ENCODE measurements at regions not wholly inside any gene's neighbourhood (a gene's known extent, or its start where the extent isn't known, plus 50 kb on each side); places are given as distances from the start of the nearest gene placed in this dataset.

GRCh38 chr2:15728245-15728938 lies 136.7 kb downstream of the DDX1 start:
- H3K9me3 Mint-ChIP-seq: no peaks in the 10 kb centered on the region
- H3K36me3 Mint-ChIP-seq (ENCODE audit: insufficient read depth in 2 of 2): no peaks in the 10 kb centered on the region
- H3K4me1 Mint-ChIP-seq (ENCODE audit: low read depth): no peaks in the 10 kb centered on the region
- DNase-seq (no peak), ATAC-seq (replicated peaks in 1 of 2) (no peak)
- H3K27ac Mint-ChIP-seq: no peak overlapping the region
- peaks cover 4% of the 10 kb centered on the region for H3K27me3 Mint-ChIP-seq (ENCODE audit: low read depth)
- H3K4me3 Mint-ChIP-seq: no peak overlapping the region

DNA sequence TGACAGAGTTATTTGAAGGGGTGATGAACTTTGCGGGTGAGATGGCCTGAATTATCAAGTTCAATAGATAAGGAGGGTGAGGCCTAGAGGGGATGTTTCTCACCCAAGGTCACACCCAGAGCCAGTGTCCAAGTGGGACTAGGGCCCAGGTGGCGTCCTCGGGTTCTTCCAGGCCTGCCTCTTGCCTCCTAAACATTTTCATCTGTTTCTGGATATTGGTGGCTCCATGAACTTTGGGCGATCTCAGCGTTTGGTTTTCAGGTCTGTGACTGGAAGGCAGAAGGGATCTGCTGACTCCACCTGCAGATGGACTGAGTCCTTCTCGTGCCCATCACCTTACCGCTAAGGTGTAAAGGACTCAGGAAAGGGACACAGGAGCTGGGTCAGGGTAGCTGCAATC lies 137.3 kb downstream of the DDX1 start:
- no peak overlapping the region for H3K4me3 Mint-ChIP-seq
- H3K36me3 Mint-ChIP-seq (ENCODE audit: insufficient read depth in 2 of 2): no peaks in the 10 kb centered on the region
- H3K4me1 Mint-ChIP-seq (ENCODE audit: low read depth): no peaks in the 10 kb centered on the region
- ATAC-seq (replicated peaks in 1 of 2): no peak
- no peak for DNase-seq
- H3K9me3 Mint-ChIP-seq: no peaks in the 10 kb centered on the region
- peaks cover 4% of the 10 kb centered on the region for H3K27me3 Mint-ChIP-seq (ENCODE audit: low read depth)
- no peak overlapping the region for H3K27ac Mint-ChIP-seq

DNA sequence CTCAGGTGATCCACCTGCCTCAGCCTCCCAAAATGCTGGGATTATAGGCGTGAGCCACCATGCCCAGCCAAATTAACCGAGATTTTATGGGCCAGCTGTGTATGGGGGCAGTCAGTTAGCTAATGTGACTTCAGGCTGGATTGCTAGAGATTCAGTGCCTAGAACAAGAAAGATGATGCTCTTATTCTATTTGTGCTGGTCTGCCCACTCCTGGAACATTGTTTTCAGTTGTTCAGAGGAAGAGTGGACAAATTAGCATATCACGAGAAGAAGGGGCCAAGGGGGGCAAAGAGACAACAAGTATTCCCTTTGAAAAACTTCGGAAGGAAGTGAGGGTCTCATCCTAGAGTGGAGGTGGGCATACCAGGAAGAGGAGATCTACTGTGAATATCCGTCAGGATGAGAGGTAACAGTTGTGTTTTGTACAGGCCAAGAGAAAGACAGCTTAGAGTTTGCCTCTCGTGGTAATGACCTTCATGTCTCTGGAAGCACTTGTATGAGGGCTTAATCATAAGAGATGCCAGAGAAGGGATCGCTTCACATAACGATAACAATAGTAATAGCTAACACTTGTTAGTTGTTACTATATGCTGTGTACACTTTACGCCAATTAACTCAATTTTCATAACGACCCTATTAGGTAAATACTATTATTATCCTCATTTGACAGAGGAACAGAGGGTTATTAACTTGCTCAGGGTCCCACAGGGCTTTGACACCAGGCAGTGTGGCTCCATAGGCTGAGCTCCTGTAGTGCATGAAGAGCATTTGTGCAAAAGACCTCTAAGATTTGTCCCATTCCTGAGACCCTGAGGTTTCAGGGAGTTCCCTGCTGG lies 138.3 kb downstream of the DDX1 start:
- Mint-ChIP-seq H3K27ac (no peak overlapping the region), H3K27me3 (ENCODE audit: low read depth) (peaks cover 4% of the 10 kb centered on the region), H3K9me3 (no peaks in the 10 kb centered on the region), H3K4me3 (no peak overlapping the region), H3K4me1 (ENCODE audit: low read depth) (no peaks in the 10 kb centered on the region), H3K36me3 (ENCODE audit: insufficient read depth in 2 of 2) (no peaks in the 10 kb centered on the region)
- ATAC-seq (replicated peaks in 1 of 2) (no peak), DNase-seq (no peak)

GRCh38 chr2:15730545-15731212 lies 139.0 kb downstream of the DDX1 start:
- Mint-ChIP-seq H3K27ac (no peak overlapping the region), H3K36me3 (ENCODE audit: insufficient read depth in 2 of 2) (no peaks in the 10 kb centered on the region), H3K4me1 (ENCODE audit: low read depth) (no peaks in the 10 kb centered on the region), H3K27me3 (ENCODE audit: low read depth) (peaks cover 4% of the 10 kb centered on the region), H3K4me3 (no peak overlapping the region), H3K9me3 (no peaks in the 10 kb centered on the region)
- ATAC-seq (replicated peaks in 1 of 2) (no peak), DNase-seq (no peak)

DNA sequence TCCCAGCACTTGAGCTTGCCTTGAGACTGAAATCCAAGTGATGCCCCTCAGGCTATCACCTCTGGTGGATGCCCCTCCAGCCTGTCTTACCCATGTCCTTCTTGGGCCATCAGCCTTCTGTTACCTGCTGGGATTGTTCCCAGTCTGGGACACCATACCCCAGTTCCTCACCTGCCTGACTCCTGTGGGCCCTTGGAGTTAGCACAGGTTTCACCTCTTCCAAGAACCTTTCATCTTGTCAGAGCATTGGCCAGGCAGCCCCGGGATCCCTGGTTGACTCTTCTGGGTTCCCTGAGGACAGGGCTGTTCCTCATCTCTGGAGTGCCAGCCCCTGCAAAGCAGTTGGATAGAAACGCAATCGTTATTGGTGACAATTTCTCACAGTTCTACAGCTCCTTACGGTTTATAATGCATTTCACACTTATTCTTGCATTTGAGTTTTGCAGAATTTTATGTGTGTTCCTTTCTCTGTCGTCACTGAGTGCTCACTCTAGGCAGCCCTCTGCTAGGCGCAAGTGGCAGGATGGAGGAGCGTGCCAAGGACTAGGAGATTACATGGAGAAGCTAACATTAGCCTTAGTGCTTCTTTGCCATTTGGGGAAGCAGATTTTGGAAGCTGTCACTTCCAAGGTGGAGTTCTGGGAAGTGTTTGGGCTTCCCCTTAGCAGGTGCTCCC lies 139.7 kb downstream of the DDX1 start:
- ATAC-seq (replicated peaks in 1 of 2): no peak
- Mint-ChIP-seq H3K9me3 (no peaks in the 10 kb centered on the region), H3K27me3 (ENCODE audit: low read depth) (peaks cover 4% of the 10 kb centered on the region)

GRCh38 chr2:15731889-15732271 lies 140.2 kb downstream of the DDX1 start:
- no peaks in the 10 kb centered on the region for H3K9me3 Mint-ChIP-seq
- no peak overlapping the region for H3K27ac Mint-ChIP-seq
- H3K4me1 Mint-ChIP-seq (ENCODE audit: low read depth): no peaks in the 10 kb centered on the region
- H3K27me3 Mint-ChIP-seq (ENCODE audit: low read depth): peaks cover 4% of the 10 kb centered on the region
- H3K4me3 Mint-ChIP-seq: no peak overlapping the region
- ATAC-seq (replicated peaks in 1 of 2): no peak
- H3K36me3 Mint-ChIP-seq (ENCODE audit: insufficient read depth in 2 of 2): no peaks in the 10 kb centered on the region
- DNase-seq: no peak

More for the DNA sequence above, 139.7 kb downstream of the DDX1 start:
- no peaks in the 10 kb centered on the region for H3K36me3 Mint-ChIP-seq (ENCODE audit: insufficient read depth in 2 of 2)
- no peak for DNase-seq
- H3K27ac Mint-ChIP-seq: no peak overlapping the region
- no peak overlapping the region for H3K4me3 Mint-ChIP-seq
- H3K4me1 Mint-ChIP-seq (ENCODE audit: low read depth): no peaks in the 10 kb centered on the region

DNA sequence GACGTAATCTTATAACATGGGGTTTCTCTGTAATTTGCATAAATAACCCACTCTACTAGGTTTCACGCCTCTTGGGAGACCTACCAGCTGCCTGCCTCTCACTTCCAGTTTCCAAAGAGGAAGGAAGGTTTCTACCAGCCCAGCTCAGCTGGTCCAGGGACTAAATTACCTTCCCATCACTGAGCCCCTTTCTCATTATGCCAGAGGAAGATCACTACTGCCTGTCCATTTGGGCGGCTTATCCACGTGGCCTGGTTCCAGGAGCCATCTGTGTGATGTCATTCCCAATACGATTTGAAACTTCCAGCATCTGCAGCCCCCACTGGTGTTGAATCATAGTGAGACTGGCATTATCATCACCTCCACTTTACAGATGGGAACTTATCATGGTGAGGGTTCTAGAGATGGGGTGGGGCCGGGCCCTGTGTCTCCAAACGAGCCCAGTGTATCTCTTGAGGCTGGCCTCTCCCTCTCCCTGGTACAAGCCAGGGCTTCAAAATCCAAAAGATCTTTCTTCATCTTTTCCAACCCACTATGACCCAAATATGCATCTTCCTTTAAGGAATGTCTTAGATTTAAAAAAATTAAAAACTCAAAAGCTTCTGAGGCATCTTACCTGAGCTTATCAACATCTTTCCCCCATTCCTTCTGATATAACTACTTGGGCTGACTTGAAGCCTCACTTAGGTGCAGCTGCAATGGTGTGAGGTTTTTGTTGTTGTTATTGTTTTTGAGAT lies 140.8 kb downstream of the DDX1 start:
- Mint-ChIP-seq H3K27me3 (ENCODE audit: low read depth) (peaks cover 4% of the 10 kb centered on the region), H3K4me1 (ENCODE audit: low read depth) (no peaks in the 10 kb centered on the region), H3K27ac (no peak overlapping the region), H3K4me3 (no peak overlapping the region), H3K36me3 (ENCODE audit: insufficient read depth in 2 of 2) (no peaks in the 10 kb centered on the region), H3K9me3 (no peaks in the 10 kb centered on the region)
- ATAC-seq (replicated peaks in 1 of 2): no peak
- no peak for DNase-seq

DNA sequence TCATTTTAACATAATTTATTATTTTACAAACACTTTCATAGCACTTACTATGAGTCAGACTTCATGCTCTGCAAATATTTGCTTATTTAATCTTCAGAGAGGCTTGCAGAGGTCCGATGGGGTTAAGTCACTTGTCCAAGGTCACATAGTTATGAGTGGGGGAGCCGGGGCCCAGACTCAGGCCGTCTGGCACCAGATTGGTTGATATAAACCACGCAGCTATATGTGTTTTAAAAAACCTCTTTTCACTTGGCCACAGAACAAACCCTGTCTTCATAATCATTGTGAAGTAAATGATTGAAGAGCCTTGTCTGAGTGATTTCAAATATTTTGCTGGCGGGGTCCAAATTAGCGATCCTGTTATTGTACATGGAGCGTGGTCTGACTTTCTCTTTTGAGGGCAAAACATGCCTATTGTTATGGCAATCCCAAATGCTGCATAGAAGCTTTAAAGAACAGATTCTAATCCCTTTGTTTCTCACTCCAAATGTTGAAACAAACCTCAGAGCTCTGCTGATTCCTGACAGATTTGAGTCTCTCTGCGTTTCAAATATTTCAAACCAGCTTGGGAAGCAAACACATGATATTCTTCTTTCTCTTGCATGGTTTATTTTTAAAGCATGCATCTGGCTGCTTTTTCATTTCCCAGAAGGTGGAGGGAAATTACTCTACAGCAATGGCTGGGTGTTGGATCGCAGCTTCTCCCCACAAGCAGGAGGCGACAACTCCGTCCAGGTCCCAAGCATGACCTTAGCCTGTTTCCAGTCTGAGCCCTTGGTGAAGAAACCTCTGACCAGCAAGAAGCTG lies 142.4 kb downstream of the DDX1 start:
- Mint-ChIP-seq H3K4me3 (no peak overlapping the region), H3K4me1 (ENCODE audit: low read depth) (no peaks in the 10 kb centered on the region), H3K36me3 (ENCODE audit: insufficient read depth in 2 of 2) (no peaks in the 10 kb centered on the region), H3K27me3 (ENCODE audit: low read depth) (peaks cover 4% of the 10 kb centered on the region), H3K9me3 (no peaks in the 10 kb centered on the region), H3K27ac (no peak overlapping the region)
- DNase-seq (no peak), ATAC-seq (replicated peaks in 1 of 2) (no peak)

GRCh38 chr2:15734674-15735483 lies 143.2 kb downstream of the DDX1 start:
- Mint-ChIP-seq H3K36me3 (ENCODE audit: insufficient read depth in 2 of 2) (no peaks in the 10 kb centered on the region), H3K4me1 (ENCODE audit: low read depth) (no peaks in the 10 kb centered on the region), H3K27me3 (ENCODE audit: low read depth) (peaks cover 4% of the 10 kb centered on the region), H3K27ac (no peak overlapping the region), H3K4me3 (no peak overlapping the region), H3K9me3 (no peaks in the 10 kb centered on the region)
- DNase-seq: no peak
- ATAC-seq (replicated peaks in 1 of 2): no peak

GRCh38 chr2:15735484-15736326 lies 144.0 kb downstream of the DDX1 start:
- Mint-ChIP-seq H3K27me3 (ENCODE audit: low read depth) (peaks cover 4% of the 10 kb centered on the region), H3K4me1 (ENCODE audit: low read depth) (no peaks in the 10 kb centered on the region), H3K4me3 (no peak overlapping the region), H3K9me3 (no peaks in the 10 kb centered on the region), H3K27ac (no peak overlapping the region), H3K36me3 (ENCODE audit: insufficient read depth in 2 of 2) (no peaks in the 10 kb centered on the region)
- ATAC-seq (replicated peaks in 1 of 2): no peak
- no peak for DNase-seq

Measured in activated T-cell treated with anti-CD3 and anti-CD28 coated beads, Interleukin-2, amount 50 U/mL, for 72 hours (primary cell).